PC-9 (cell line): ENCODE measurements at regions not wholly inside any gene's neighbourhood (a gene's known extent, or its start where the extent isn't known, plus 50 kb on each side); places are given as distances from the start of the nearest gene placed in this dataset.

ENCODE experiments used
- EZH2 ChIP-seq: fragments of 200-600 bp; sonication (generic); IDR thresholded peaks from 2 replicates; pipeline ENCODE4 v1.8.0; 2017; ENCODE audit warnings: antibody characterized with exemption, low read depth
- TF ChIP-seq, protein P1 (sequence below): fragments of 200-600 bp; sonication (generic); conservative IDR thresholded peaks from 2 replicates; pipeline ENCODE4 v1.6.1; 2017; ENCODE audit warnings: mixed run types, antibody characterized with exemption, mild to moderate bottlenecking, moderate library complexity

GRCh38 chr5:114726131-114726530 is 364.3 kb downstream of the KCNN2 start:
- TF ChIP-seq, protein P1, sequence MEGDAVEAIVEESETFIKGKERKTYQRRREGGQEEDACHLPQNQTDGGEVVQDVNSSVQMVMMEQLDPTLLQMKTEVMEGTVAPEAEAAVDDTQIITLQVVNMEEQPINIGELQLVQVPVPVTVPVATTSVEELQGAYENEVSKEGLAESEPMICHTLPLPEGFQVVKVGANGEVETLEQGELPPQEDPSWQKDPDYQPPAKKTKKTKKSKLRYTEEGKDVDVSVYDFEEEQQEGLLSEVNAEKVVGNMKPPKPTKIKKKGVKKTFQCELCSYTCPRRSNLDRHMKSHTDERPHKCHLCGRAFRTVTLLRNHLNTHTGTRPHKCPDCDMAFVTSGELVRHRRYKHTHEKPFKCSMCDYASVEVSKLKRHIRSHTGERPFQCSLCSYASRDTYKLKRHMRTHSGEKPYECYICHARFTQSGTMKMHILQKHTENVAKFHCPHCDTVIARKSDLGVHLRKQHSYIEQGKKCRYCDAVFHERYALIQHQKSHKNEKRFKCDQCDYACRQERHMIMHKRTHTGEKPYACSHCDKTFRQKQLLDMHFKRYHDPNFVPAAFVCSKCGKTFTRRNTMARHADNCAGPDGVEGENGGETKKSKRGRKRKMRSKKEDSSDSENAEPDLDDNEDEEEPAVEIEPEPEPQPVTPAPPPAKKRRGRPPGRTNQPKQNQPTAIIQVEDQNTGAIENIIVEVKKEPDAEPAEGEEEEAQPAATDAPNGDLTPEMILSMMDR: no peak
- no peak for TF ChIP-seq EZH2
